GM12875 (cell line): ENCODE measurements at regions not wholly inside any gene's neighbourhood (a gene's known extent, or its start where the extent isn't known, plus 50 kb on each side); places are given as distances from the start of the nearest gene placed in this dataset.

Source experiments
- H3K4me3 ChIP-seq: one replicate; pipeline ENCODE4 v1.5.1; 2011; ENCODE audit warnings: low read depth, low read length, control low read depth
- CTCF ChIP-seq: IDR thresholded peaks from 2 replicates; pipeline ENCODE4 v1.5.1; 2011; ENCODE audit warnings: low read depth, mild to moderate bottlenecking, control low read depth, inconsistent platforms, low read length, moderate library complexity, borderline replicate concordance; ENCODE audit not compliant: insufficient read depth

DNA sequence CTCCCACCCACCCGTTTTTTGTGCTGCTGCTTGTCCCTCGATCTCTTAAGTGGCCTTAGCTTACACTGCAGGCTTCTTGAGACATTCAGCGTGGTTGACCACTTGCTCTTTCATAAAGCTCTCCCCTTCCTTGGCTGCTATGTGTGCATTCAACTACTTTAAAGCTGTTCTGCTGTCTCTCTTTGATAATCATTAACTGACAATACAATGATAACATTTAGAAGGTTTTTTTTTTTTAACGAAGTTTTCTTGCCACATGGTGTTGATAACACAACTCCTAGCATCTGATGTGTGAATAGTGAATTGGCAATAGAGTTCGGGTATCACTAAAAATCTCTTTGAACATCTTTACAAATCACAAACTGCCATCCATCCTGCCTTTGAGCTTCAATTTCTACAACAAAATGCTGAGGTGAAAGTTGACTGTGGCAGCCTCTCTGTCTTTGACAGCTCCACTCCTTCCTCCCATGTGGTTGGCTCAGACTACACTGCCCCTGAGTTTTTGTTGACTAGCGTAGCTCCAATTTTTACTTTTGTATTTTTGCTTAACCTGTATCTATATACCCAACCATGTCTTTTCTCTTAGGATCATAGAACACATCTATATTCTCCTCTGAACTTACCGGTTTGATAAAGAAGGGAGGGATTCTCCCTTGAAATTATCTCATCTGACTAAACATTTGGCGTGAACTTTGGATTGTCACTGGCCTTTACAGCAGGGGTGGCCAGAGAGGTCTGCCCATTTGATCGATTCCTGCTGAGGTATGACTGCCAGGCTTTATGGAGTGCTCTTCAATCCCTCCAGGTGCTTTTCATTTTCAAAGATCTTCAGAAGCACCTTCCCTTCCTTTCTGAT lies 409.4 kb upstream of the CD180 start:
- no peak overlapping the region for H3K4me3 ChIP-seq
- TF ChIP-seq CTCF: no peak

DNA sequence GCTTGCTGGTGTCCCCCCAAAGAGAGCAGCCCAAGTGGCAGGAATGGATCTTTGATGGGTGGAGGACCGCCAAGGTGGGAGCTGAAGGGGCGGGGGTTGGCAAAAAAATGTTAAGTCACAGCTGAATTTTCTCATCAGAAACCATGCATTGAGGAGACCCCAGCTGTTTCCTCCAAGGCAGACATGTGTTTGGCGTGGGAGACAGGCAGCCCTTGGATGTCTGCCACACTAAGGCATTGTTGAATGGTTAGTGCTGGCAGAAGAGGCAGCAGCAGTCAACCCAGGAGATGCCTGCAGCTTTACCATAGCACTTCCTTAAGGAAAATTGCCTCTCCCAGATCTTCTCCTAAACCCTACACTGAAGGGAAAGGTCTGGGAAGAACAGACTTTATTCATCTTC lies 394.9 kb upstream of the CD180 start:
- TF ChIP-seq CTCF: no peak
- no peak overlapping the region for H3K4me3 ChIP-seq

GRCh38 chr5:67588389-67588788 lies 391.8 kb upstream of the CD180 start:
- no peak overlapping the region for H3K4me3 ChIP-seq
- TF ChIP-seq CTCF: no peak

- no peak overlapping the region for H3K4me3 ChIP-seq
- no peak for TF ChIP-seq CTCF
Observed at GRCh38 chr5:67581203-67581602, 384.6 kb upstream of the CD180 start.

- TF ChIP-seq CTCF: no peak
- no peak overlapping the region for H3K4me3 ChIP-seq
Observed at GRCh38 chr5:67578011-67578410, 381.4 kb upstream of the CD180 start.

GRCh38 chr5:67577424-67577823 lies 380.8 kb upstream of the CD180 start:
- no peak for TF ChIP-seq CTCF
- no peak overlapping the region for H3K4me3 ChIP-seq

DNA sequence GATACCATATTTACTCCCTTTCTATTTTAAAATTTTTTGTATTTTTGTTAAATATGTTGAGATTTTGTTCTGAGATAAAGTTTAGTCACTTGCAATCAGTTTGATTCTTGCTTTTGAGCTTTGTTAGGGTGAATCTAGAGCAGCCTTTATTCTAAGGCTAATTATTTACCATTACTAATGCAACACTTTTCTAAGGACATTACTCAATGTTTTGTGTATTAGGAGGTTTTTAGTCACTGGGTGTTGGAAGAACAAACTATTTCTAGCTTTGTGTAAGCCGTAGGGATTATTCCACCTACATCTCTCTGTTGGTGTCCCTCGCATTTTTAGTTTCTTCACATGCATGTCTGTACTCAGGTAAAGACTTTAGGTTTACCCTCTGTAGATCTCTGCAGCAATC lies 379.5 kb upstream of the CD180 start:
- TF ChIP-seq CTCF: no peak
- no peak overlapping the region for H3K4me3 ChIP-seq
